ENCODE measurements at regions not wholly inside any gene's neighbourhood (a gene's known extent, or its start where the extent isn't known, plus 50 kb on each side); places are given as distances from the start of the nearest gene placed in this dataset.

DNA sequence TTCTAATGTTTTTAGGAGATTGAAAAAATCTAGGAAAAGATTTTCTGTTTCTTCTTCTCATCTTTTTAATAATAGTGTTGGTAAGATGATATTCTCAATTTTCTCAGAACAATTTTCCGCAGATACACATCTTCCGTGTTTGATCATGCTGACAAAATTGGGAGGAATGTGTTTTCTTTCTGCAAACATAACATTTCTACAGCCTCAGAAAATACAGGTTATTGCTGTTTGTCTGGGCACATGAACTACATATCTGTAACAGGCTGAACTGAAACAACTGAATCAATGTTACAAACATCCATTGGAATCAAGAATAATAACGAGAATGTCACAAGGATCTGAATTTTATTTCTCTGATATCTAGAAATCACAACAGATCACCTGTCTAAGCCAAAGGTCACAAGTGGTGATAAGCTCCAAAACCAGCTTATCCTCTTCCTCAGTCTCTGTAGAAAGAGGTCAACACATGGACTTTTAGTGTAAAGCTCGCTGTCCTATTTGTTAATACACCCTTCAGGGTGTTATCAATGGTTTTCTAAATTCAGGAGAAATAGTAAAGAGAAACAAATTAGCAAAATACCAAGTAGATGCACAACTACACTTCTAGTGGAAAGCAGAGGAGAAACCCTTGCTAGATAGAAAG is 197.3 kb upstream of the MARCKS start:
- TF ChIP-seq, protein P1, sequence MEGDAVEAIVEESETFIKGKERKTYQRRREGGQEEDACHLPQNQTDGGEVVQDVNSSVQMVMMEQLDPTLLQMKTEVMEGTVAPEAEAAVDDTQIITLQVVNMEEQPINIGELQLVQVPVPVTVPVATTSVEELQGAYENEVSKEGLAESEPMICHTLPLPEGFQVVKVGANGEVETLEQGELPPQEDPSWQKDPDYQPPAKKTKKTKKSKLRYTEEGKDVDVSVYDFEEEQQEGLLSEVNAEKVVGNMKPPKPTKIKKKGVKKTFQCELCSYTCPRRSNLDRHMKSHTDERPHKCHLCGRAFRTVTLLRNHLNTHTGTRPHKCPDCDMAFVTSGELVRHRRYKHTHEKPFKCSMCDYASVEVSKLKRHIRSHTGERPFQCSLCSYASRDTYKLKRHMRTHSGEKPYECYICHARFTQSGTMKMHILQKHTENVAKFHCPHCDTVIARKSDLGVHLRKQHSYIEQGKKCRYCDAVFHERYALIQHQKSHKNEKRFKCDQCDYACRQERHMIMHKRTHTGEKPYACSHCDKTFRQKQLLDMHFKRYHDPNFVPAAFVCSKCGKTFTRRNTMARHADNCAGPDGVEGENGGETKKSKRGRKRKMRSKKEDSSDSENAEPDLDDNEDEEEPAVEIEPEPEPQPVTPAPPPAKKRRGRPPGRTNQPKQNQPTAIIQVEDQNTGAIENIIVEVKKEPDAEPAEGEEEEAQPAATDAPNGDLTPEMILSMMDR (IDR thresholded peaks at IDR 0.05), result no peak
- TF ChIP-seq POLR2A (IDR thresholded peaks at IDR 0.05) (no peak), EP300 (IDR thresholded peaks at IDR 0.05) (no peak), POLR2AphosphoS5 (IDR thresholded peaks at IDR 0.05) (no peak)
